ENCODE measurements at regions not wholly inside any gene's neighbourhood (a gene's known extent, or its start where the extent isn't known, plus 50 kb on each side); places are given as distances from the start of the nearest gene placed in this dataset.

DNA sequence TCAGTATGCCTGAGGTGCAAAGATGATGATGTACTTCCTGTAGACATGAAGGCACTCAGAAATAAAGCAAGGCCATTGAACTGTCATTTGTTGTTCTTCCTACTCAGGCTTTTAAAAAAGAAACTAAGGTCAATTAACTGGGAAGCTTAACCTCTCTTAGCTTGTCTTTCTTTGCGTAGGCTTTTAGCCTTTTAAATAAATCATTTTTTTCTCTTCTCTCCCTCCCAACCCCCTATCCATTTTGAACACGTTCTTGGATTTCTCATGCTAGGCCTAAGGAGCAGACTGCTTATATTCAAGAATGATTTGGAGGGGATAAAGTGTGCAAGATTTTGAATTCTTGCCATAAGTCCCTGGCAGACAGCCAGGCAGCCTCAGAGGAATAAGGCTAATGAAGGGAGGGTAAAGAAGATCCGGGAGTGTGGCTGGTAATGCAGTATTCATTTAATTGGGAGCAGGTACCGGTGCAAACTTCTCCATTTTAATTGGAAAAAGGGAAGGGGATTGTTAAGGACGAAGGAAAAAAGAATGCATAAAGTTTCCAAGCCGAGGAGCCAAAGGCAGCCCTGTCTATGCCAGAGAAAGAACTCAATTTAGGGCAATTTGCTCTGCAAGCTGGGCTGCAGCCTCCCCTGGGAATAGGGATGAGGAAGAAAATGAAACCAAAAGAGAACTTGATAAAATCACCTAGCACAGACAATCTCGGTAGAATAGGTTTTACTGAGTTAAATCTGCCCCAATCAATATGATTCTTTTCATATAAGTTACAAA lies 343.8 kb upstream of the MMS22L start:
- TF ChIP-seq CTCF (IDR thresholded peaks at IDR 0.05; ENCODE audit: low read length) = no peak
- TF ChIP-seq EZH2 (optimal IDR thresholded peaks at IDR 0.05; ENCODE audit: low read depth, low read length) = no peak
- no peak for TF ChIP-seq EZH2phosphoT487 (IDR thresholded peaks at IDR 0.05; ENCODE audit: low read length)

All from MM.1S (cell line).